HG03571 (cell line): ENCODE measurements at regions not wholly inside any gene's neighbourhood (a gene's known extent, or its start where the extent isn't known, plus 50 kb on each side); places are given as distances from the start of the nearest gene placed in this dataset.
"Not testable (repeated sequence)": the region's sequence is repeated elsewhere in the genome, so short reads cannot be mapped to it uniquely, and the experiment has no call there.

Experiments
- ATAC-seq: cut with Tn5 transposase; IDR thresholded peaks from one replicate; pipeline ENCODE4 v1.9.1; 2021; ENCODE audit not compliant: unreplicated experiment

- ATAC-seq, result no peak
Observed at GRCh38 chr18:30245766-30246455, 796.6 kb downstream of the DSC3 start.

- no peak for ATAC-seq
Observed at GRCh38 chr18:30234755-30235154, 807.8 kb downstream of the DSC3 start.

- no peak for ATAC-seq
Observed at GRCh38 chr18:30211112-30211511, 831.4 kb downstream of the DSC3 start.

- no peak for ATAC-seq
Observed at GRCh38 chr18:30208546-30208945, 834.0 kb downstream of the DSC3 start.

GRCh38 chr18:30192216-30192615 is 850.3 kb downstream of the DSC3 start:
- no peak for ATAC-seq

GRCh38 chr18:30186245-30186644 is 856.3 kb downstream of the DSC3 start:
- no peak for ATAC-seq

- ATAC-seq, result no peak
Observed at GRCh38 chr18:30177056-30177455, 865.5 kb downstream of the DSC3 start.

GRCh38 chr18:30175621-30176225 is 866.8 kb downstream of the DSC3 start:
- ATAC-seq, result no peak

GRCh38 chr18:30175061-30175574 is 867.4 kb downstream of the DSC3 start:
- no peak for ATAC-seq

- ATAC-seq, result no peak
Observed at GRCh38 chr18:30163573-30163972, 879.0 kb downstream of the DSC3 start.

- ATAC-seq, result no peak
Observed at GRCh38 chr18:30160124-30160523, 882.4 kb downstream of the DSC3 start.

- no peak for ATAC-seq
Observed at GRCh38 chr18:30150586-30151250, 891.8 kb downstream of the DSC3 start.

GRCh38 chr18:30149585-30149984 is 893.0 kb downstream of the DSC3 start:
- ATAC-seq, result no peak

- no peak for ATAC-seq
Observed at GRCh38 chr18:30142870-30143269, 899.7 kb downstream of the DSC3 start.

- no peak for ATAC-seq
Observed at GRCh38 chr18:30142248-30142647, 900.3 kb downstream of the DSC3 start.

- ATAC-seq, result not testable (repeated sequence)
Observed at GRCh38 chr18:30141506-30141905, 901.0 kb downstream of the DSC3 start.

GRCh38 chr18:30139631-30140287 is 902.8 kb downstream of the DSC3 start:
- no peak for ATAC-seq

GRCh38 chr18:30135938-30136337 is 906.6 kb downstream of the DSC3 start:
- ATAC-seq, result no peak

GRCh38 chr18:30134020-30134419 is 908.5 kb downstream of the DSC3 start:
- ATAC-seq, result no peak

GRCh38 chr18:30132959-30133358 is 909.6 kb downstream of the DSC3 start:
- ATAC-seq, result no peak

GRCh38 chr18:30121397-30121796 is 921.1 kb downstream of the DSC3 start:
- ATAC-seq, result no peak

- ATAC-seq, result no peak
Observed at GRCh38 chr18:30113454-30113853, 929.1 kb downstream of the DSC3 start.
